Endothelial cell of umbilical vein (primary cell): ENCODE measurements at regions not wholly inside any gene's neighbourhood (a gene's known extent, or its start where the extent isn't known, plus 50 kb on each side); places are given as distances from the start of the nearest gene placed in this dataset.

Source experiments
- BruUV-seq: library from RNA; stranded (reverse); fragments of 400-500 nt; replicated peaks from 2 replicates; lab custom pipeline; 2021; lab: Mats Ljungman, UMichigan
- CTCF ChIA-PET: fragments of 300-600, 350-600 bp; sonication (Branson Sonifier 250); formaldehyde crosslinking; loops from one replicate; lab custom pipeline; 2021; ENCODE audit warnings: antibody characterized with exemption, inconsistent platforms; lab: Charles Lee
- POLR2A ChIA-PET: fragments of 300-600, 350-600 bp; sonication (Branson Sonifier 250); formaldehyde crosslinking; loops from one replicate; lab custom pipeline; 2021; ENCODE audit warnings: antibody characterized with exemption, inconsistent platforms; lab: Charles Lee
- DNase-seq: peaks from one replicate; pipeline ENCODE4 v3.0.0-alpha.2; 2011; ENCODE audit warnings: low read depth, low spot score
- FAIRE-seq: peaks from 2 replicates; lab custom pipeline; 2011; peaks lifted over from hg19 to GRCh38; lab: Jason Lieb, UNC
- H2AFZ ChIP-seq: 2 replicates; pipeline ENCODE4 v1.6.0; 2012; ENCODE audit warnings: low read depth, low read length, control low read depth, inconsistent platforms
- H3K27ac ChIP-seq: 2 replicates; pipeline ENCODE4 v1.5.1; 2011; ENCODE audit warnings: low read depth, mild to moderate bottlenecking, control low read depth, low read length, moderate library complexity; ENCODE audit not compliant: insufficient read depth
- H3K27me3 ChIP-seq, 2 experiments: 2 replicates each; pipeline versions ENCODE4 v1.6.0 to v1.6.1; 2011; ENCODE audit warnings: low read length in 2 of 2, mixed read lengths in 1 of 2; ENCODE audit not compliant: control insufficient read depth in 2 of 2, insufficient read depth in 2 of 2
- H3K36me3 ChIP-seq, 2 experiments: 2 replicates in 1 of 2; 3 replicates in 1 of 2; pipeline ENCODE4 v1.5.1; 2011; ENCODE audit warnings: low read length in 2 of 2, mild to moderate bottlenecking in 1 of 2, moderate library complexity in 1 of 2; ENCODE audit not compliant: control insufficient read depth in 2 of 2, insufficient read depth in 2 of 2; ENCODE audit errors: extremely low read depth in 1 of 2
- H3K4me1 ChIP-seq: 3 replicates; pipeline ENCODE4 v1.5.1; 2011; ENCODE audit warnings: mild to moderate bottlenecking, low read length; ENCODE audit not compliant: control insufficient read depth, insufficient read depth; ENCODE audit errors: extremely low read depth
- H3K4me2 ChIP-seq: 2 replicates; pipeline ENCODE4 v1.6.1; 2011; ENCODE audit warnings: low read length, control low read depth, mixed read lengths; ENCODE audit not compliant: insufficient read depth
- H3K4me3 ChIP-seq, 3 experiments: fragments of 200-600 bp in 1 of 3; sonication (generic), shearing (Covaris generic) in 1 of 3; replicated peaks in 1 of 3; 2 replicates each; pipeline ENCODE4 v1.5.1; 2011 to 2016; ENCODE audit warnings: control low read depth in 3 of 3, low read length in 3 of 3, mild to moderate bottlenecking in 2 of 3, inconsistent platforms in 1 of 3, low read depth in 1 of 3, moderate library complexity in 1 of 3; ENCODE audit not compliant: insufficient read depth in 1 of 3
- H3K79me2 ChIP-seq: 2 replicates; pipeline ENCODE4 v1.6.0; 2012; ENCODE audit warnings: low read length, inconsistent platforms; ENCODE audit not compliant: control insufficient read depth, insufficient read depth
- H3K9ac ChIP-seq: replicated peaks from 2 replicates; pipeline ENCODE3; 2011; ENCODE audit warnings: low read length, control low read depth; ENCODE audit not compliant: insufficient read depth; ENCODE audit errors: extremely low read depth
- H3K9me1 ChIP-seq: replicated peaks from 3 replicates; pipeline ENCODE4 v1.6.0; 2011; ENCODE audit warnings: mild to moderate bottlenecking, low read length; ENCODE audit not compliant: control insufficient read depth, insufficient read depth; ENCODE audit errors: extremely low read depth
- H3K9me3 ChIP-seq: replicated peaks from 2 replicates; pipeline ENCODE4 v1.5.1; 2012; ENCODE audit warnings: low read length, inconsistent platforms; ENCODE audit not compliant: control insufficient read depth, insufficient read depth
- H4K20me1 ChIP-seq: replicated peaks from 2 replicates; pipeline ENCODE3; 2011; ENCODE audit warnings: mild to moderate bottlenecking, low read length; ENCODE audit not compliant: control insufficient read depth, insufficient read depth; ENCODE audit errors: extremely low read depth
- CTCF ChIP-seq, 2 donors: IDR thresholded peaks; 1 replicate in 1 of 2; 2 replicates in 1 of 2; pipeline ENCODE4 v1.5.1; 2011; ENCODE audit warnings: low read length in 2 of 2, mild to moderate bottlenecking in 2 of 2, moderate library complexity in 2 of 2, control low read depth in 1 of 2, inconsistent platforms in 1 of 2, low read depth in 1 of 2; ENCODE audit not compliant: insufficient read depth in 1 of 2; ENCODE audit errors: extremely low read depth in 1 of 2
- EZH2 ChIP-seq: IDR thresholded peaks from 2 replicates; pipeline ENCODE4 v1.6.1; 2012; ENCODE audit warnings: borderline replicate concordance, low read depth, mild to moderate bottlenecking, moderate library complexity, low read length, inconsistent platforms; ENCODE audit not compliant: severe bottlenecking
- FOS ChIP-seq: IDR thresholded peaks from 2 replicates; pipeline ENCODE4 v1.6.1; 2011; ENCODE audit warnings: mild to moderate bottlenecking, low read length, moderate library complexity, borderline replicate concordance; ENCODE audit not compliant: insufficient read depth
- GATA2 ChIP-seq: IDR thresholded peaks from 2 replicates; pipeline ENCODE4 v1.7.0; 2011; ENCODE audit warnings: low read depth, mild to moderate bottlenecking, moderate library complexity, mixed read lengths, low read length; ENCODE audit not compliant: insufficient read length, insufficient read depth
- JUN ChIP-seq: IDR thresholded peaks from 2 replicates; pipeline ENCODE4 v1.6.1; 2011; ENCODE audit warnings: borderline replicate concordance, low read depth; ENCODE audit not compliant: insufficient read length, insufficient read depth
- MAX ChIP-seq: IDR thresholded peaks from 2 replicates; pipeline ENCODE4 v1.6.1; 2011; ENCODE audit not compliant: insufficient read depth, insufficient read length
- MYC ChIP-seq: IDR thresholded peaks from one replicate; pipeline ENCODE4 v1.6.1; 2011; ENCODE audit warnings: mild to moderate bottlenecking, low read depth, low read length
- POLR2A ChIP-seq: IDR thresholded peaks from 2 replicates; pipeline ENCODE4 v1.6.1; 2012; ENCODE audit warnings: low read depth, mild to moderate bottlenecking, control low read depth, low read length
- POLR2AphosphoS5 ChIP-seq: IDR thresholded peaks from 2 replicates; pipeline ENCODE4 v1.6.1; 2012; ENCODE audit warnings: low read depth, mild to moderate bottlenecking, control low read depth, low read length, moderate library complexity; ENCODE audit not compliant: insufficient read depth
- dilution Hi-C: fragments of 300-500 bp; cut with MboI; formaldehyde crosslinking; loops from one replicate; pipeline ENCODE4 v1.15.0; 2019; ENCODE audit warnings: low sequenced_read_pairs; ENCODE audit not compliant: extremely low pct_ligation_motif_present
- intact Hi-C: fragments of 100-400 bp; cut with micrococcal nuclease; formaldehyde crosslinking; loops from one replicate; pipeline ENCODE4 v1.10.0; 2022

DNA sequence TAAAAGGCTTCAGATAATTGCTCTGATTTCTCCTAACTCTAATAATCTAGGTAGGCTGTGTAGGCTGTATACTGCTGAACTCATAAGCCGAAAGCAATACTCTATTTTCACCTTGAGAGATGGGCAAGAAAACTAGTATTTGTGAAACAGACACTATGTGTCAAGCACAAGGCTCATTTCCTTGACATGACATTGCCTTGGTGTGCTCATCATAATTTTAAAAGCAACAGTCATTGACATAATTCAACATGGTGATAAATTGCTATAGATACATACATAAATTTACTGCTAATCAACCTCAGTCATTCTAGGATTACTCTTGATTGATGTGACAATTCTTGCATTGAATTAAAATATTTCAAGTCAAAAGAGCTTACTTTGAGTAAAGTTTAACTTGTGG is 304.7 kb downstream of the CNTN3 start:
- Histone ChIP-seq H3K4me1 (no peaks in the 10 kb centered on the region), H4K20me1 (no peaks in the 10 kb centered on the region), H2AFZ (no peak overlapping the region), H3K4me3 (no peak overlapping the region), H3K9me3 (peaks cover 4% of the 10 kb centered on the region), H3K27me3 (no peaks in the 10 kb centered on the region), H3K27ac (no peak overlapping the region), H3K36me3 (no peaks in the 10 kb centered on the region), H3K79me2 (no peaks in the 10 kb centered on the region), H3K9ac (no peak overlapping the region), H3K4me2 (no peak overlapping the region), H3K9me1 (no peaks in the 10 kb centered on the region)
- ChIA-PET CTCF (no interaction called here), POLR2A (no interaction called here)
- intact Hi-C loops (no loop called here), dilution Hi-C loops (no loop called here)
- TF ChIP-seq MAX (no peak), JUN (no peak), EZH2 (no peak), MYC (no peak), CTCF (IDR thresholded peaks at IDR 0.05; ENCODE audit: extremely low read depth in 1 of 2, insufficient read depth in 1 of 2, low read depth in 1 of 2, low read length in 2 of 2) (no peak), FOS (no peak), GATA2 (no peak), POLR2AphosphoS5 (no peak), POLR2A (no peak)
- DNase-seq, result no peak
- FAIRE-seq, result no peak
- no TSS peak for BruUV-seq
